Heart right ventricle (tissue), 16 donors: ENCODE measurements at regions not wholly inside any gene's neighbourhood (a gene's known extent, or its start where the extent isn't known, plus 50 kb on each side); places are given as distances from the start of the nearest gene placed in this dataset.

Experiments used
- ATAC-seq, 8 donors: fragments of 200-7000 bp; cut with Tn5 transposase; one replicate each; pipeline ENCODE4 v1.9.1; 2020; ENCODE audit warnings: mild to moderate bottlenecking in 8 of 8, moderate library complexity in 8 of 8, moderate number of reproducible peaks in 1 of 8
- DNase-seq, 2 donors: peaks; one replicate each; pipeline ENCODE4 v3.0.0-alpha.2; 2020
- H3K27ac ChIP-seq, 10 donors: fragments of 200-600 bp; sonication (generic) in 2 of 10; one replicate each; pipeline versions ENCODE4 v1.5.0 to v1.8.0; 2020 to 2022; ENCODE audit warnings: mild to moderate bottlenecking in 3 of 10
- H3K27me3 ChIP-seq, 7 donors: fragments of 200-600 bp; one replicate each; pipeline ENCODE4 v1.8.0; 2021 to 2022; ENCODE audit warnings: mild to moderate bottlenecking in 2 of 7
- H3K36me3 ChIP-seq, 9 donors: fragments of 200-600 bp; sonication (generic) in 1 of 9; one replicate each; pipeline versions ENCODE4 v1.5.0 to v1.8.0; 2020 to 2022; ENCODE audit warnings: mild to moderate bottlenecking in 2 of 9
- H3K4me1 ChIP-seq, 9 donors: fragments of 200-600 bp; sonication (generic) in 1 of 9; one replicate each; pipeline versions ENCODE4 v1.5.0 to v1.8.0; 2020 to 2022; ENCODE audit warnings: mild to moderate bottlenecking in 4 of 9
- H3K4me3 ChIP-seq, 10 donors: fragments of 200-600 bp; sonication (generic) in 2 of 10; one replicate each; pipeline versions ENCODE4 v1.5.0 to v1.8.0; 2020 to 2022; ENCODE audit warnings: mild to moderate bottlenecking in 7 of 10, moderate library complexity in 2 of 10
- H3K9me3 ChIP-seq, 11 donors: fragments of 200-600 bp in 10 of 11; sonication (generic) in 2 of 11; one replicate each; pipeline versions ENCODE4 v1.5.0 to v1.8.0; 2013 to 2022; ENCODE audit warnings: mild to moderate bottlenecking in 2 of 11, control low read depth in 1 of 11, moderate library complexity in 1 of 11
- WGBS, 2 donors: extraction: QIAGEN DNeasy Blood & Tissue Kit; methylation state at CpG; one replicate each; pipeline ENCODE4 v1.1.7; 2013; ENCODE audit warnings: inconsistent platforms in 1 of 2; 5-methylcytosine and 5-hydroxymethylcytosine counted together
- intact Hi-C, 10 donors: fragments of 100-400 bp; cut with DNase I; formaldehyde crosslinking; loops; one replicate each; pipeline versions ENCODE4 v1.11.1 to v1.14.2; 2022
- TF ChIP-seq, protein P1 (sequence below), 9 donors: fragments of 200-600 bp; sonication (generic) in 2 of 9; IDR thresholded peaks; one replicate each; pipeline versions ENCODE4 v1.5.0 to v1.8.0; 2021 to 2022; ENCODE audit warnings: antibody characterized with exemption in 9 of 9, mild to moderate bottlenecking in 5 of 9, moderate library complexity in 1 of 9
- donor health status: Arrhythmogenic right ventricular cardiomyopathy.
- donor health status: ischemic (EF 13 %, LVEDD 7.1; RV severe dilation, severe dysfunction).
- donor health status: healthy with polysubstance abuse.
- donor health status: DM: no; HTN: yes; CAD: no.
- donor health status: DM: no; HTN: no; CAD: no.
- donor health status: ischemic (EF 25% LVEDD 6.9; RV normal size, moderate dysfunction).
- donor health status: ischemic (EF 25% LVEDD 5.7; RV mildly dilated, moderate dysfunction).
- donor health status: healthy.
- donor health status: DM: yes; HTN: yes; CAD: no.
- donor health status: Ischemic cardiomyopathy.
- donor health status: ischemic (EF 35%, LVEDD 5.7; RV mildly dilated, moderate dysfunction).
- donor health status: nonischemic (EF 11% LVEDD 7.7; RV severe dilation, severe dysfunction).
- donor health status: DM: yes; HTN: yes; CAD: no.
- donor health status: PGD.
- donor health status: ischemic (EF 29% LVEDD 5.4; RV normal size, mild dysfunction).
- donor health status: nonischemic (EF 23%, LVEDD 6.1; RV moderate dilation, normal function).

DNA sequence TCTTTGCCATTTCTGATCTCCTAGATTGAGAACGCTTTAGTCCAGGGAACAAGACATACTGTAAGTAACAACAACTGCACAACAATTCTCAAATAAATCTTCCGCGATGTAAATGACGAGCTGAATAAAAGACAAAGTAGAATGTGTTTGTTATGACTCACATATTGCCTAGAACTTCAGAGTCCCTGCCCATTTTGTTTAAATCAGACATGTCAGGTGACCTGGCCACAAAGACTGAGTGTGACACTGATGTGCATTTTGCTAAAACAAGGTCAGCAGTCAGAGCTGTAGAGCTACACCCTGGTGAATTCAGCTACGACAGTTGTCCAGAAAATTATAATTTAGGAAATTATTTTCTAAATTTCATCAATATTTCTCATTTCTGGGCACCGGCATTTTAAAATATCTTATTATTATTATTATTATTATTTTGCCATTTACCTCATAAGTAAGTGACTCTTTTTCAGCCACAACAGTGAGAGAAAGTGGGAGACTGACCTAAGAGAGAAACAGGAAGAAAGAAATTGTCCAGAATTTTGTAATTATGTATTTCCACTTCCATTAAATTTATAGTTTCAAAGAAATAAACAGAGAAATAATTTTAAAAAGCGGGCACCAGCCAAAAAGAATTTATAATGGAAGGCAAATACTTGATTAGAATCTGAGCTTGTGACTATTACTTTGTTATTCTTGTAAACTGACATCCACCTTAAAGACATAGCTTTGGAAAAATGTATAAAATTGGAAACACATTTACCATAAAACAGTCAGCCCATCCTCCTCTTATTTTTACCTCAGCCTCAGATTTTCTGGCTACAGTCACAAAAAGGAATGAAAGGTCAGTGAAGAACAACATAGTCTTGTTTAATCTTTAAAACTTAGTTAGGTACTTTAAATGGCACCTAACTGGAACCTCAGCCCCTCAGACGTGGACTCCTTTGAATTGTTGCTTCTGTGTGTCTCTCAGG lies 157.0 kb upstream of the CITED2 start:
- no peak for DNase-seq
- intact Hi-C loops, result no loop called here
- peaks cover 0 to 6% (median 0%) of the 10 kb centered on the region in 11 donors for H3K9me3 ChIP-seq
- peaks cover 0 to 50% (median 8%) of the 10 kb centered on the region in 9 donors for H3K4me1 ChIP-seq
- H3K27me3 ChIP-seq, result no peaks in the 10 kb centered on the region
- no peaks in the 10 kb centered on the region for H3K36me3 ChIP-seq
- no peak for ATAC-seq
- TF ChIP-seq, protein P1, sequence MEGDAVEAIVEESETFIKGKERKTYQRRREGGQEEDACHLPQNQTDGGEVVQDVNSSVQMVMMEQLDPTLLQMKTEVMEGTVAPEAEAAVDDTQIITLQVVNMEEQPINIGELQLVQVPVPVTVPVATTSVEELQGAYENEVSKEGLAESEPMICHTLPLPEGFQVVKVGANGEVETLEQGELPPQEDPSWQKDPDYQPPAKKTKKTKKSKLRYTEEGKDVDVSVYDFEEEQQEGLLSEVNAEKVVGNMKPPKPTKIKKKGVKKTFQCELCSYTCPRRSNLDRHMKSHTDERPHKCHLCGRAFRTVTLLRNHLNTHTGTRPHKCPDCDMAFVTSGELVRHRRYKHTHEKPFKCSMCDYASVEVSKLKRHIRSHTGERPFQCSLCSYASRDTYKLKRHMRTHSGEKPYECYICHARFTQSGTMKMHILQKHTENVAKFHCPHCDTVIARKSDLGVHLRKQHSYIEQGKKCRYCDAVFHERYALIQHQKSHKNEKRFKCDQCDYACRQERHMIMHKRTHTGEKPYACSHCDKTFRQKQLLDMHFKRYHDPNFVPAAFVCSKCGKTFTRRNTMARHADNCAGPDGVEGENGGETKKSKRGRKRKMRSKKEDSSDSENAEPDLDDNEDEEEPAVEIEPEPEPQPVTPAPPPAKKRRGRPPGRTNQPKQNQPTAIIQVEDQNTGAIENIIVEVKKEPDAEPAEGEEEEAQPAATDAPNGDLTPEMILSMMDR (IDR thresholded peaks at IDR 0.05), result no peak
- WGBS, 2 donors, result 83 to 91% methylated on average over 8 of the region's 8 CpGs
- H3K27ac ChIP-seq, result peak overlapping the region in 1 of 10 donors; percentile 62
- H3K4me3 ChIP-seq, result no peak overlapping the region

GRCh38 chr6:139530561-139530960 lies 156.1 kb upstream of the CITED2 start:
- H3K27me3 ChIP-seq, result no peaks in the 10 kb centered on the region
- no peak for ATAC-seq
- H3K4me1 ChIP-seq, result peaks cover 0 to 50% (median 8%) of the 10 kb centered on the region in 9 donors
- H3K36me3 ChIP-seq, result no peaks in the 10 kb centered on the region
- H3K4me3 ChIP-seq, result no peak overlapping the region
- TF ChIP-seq, protein P1 (IDR thresholded peaks at IDR 0.05), result no peak
- peaks cover 0 to 6% (median 0%) of the 10 kb centered on the region in 11 donors for H3K9me3 ChIP-seq
- intact Hi-C loops, result no loop called here
- no peak for DNase-seq
- peak overlapping the region in 1 of 10 donors; percentile 62 for H3K27ac ChIP-seq
- 81 to 88% methylated on average over 7 of the region's 7 CpGs for WGBS, 2 donors

- no peak for ATAC-seq
Observed at GRCh38 chr6:139529420-139529819, 155.0 kb upstream of the CITED2 start.

GRCh38 chr6:139528471-139528870 lies 154.0 kb upstream of the CITED2 start:
- no peak for DNase-seq
- H3K9me3 ChIP-seq, result peaks cover 0 to 6% (median 0%) of the 10 kb centered on the region in 11 donors
- peaks cover 0 to 33% (median 0%) of the 10 kb centered on the region in 9 donors for H3K4me1 ChIP-seq
- intact Hi-C loops, result no loop called here
- H3K27ac ChIP-seq, result no peak overlapping the region
- no peaks in the 10 kb centered on the region for H3K27me3 ChIP-seq
- no peaks in the 10 kb centered on the region for H3K36me3 ChIP-seq
- no peak for ATAC-seq
- 84% methylated on average over 2 of the region's 2 CpGs for WGBS, 2 donors
- TF ChIP-seq, protein P1 (IDR thresholded peaks at IDR 0.05), result no peak
- no peak overlapping the region for H3K4me3 ChIP-seq

More at GRCh38 chr6:139529420-139529819, 155.0 kb upstream of the CITED2 start:
- 75 to 94% methylated on average over 1 of the region's 1 CpG for WGBS, 2 donors
- TF ChIP-seq, protein P1 (IDR thresholded peaks at IDR 0.05), result no peak
- Histone ChIP-seq H3K9me3 (peaks cover 0 to 6% (median 0%) of the 10 kb centered on the region in 11 donors), H3K36me3 (no peaks in the 10 kb centered on the region), H3K4me1 (peaks cover 0 to 42% (median 6%) of the 10 kb centered on the region in 9 donors), H3K4me3 (no peak overlapping the region), H3K27ac (no peak overlapping the region), H3K27me3 (no peaks in the 10 kb centered on the region)
- intact Hi-C loops, result no loop called here
- no peak for DNase-seq
